ENCODE measurements at regions not wholly inside any gene's neighbourhood (a gene's known extent, or its start where the extent isn't known, plus 50 kb on each side); places are given as distances from the start of the nearest gene placed in this dataset.

DNA sequence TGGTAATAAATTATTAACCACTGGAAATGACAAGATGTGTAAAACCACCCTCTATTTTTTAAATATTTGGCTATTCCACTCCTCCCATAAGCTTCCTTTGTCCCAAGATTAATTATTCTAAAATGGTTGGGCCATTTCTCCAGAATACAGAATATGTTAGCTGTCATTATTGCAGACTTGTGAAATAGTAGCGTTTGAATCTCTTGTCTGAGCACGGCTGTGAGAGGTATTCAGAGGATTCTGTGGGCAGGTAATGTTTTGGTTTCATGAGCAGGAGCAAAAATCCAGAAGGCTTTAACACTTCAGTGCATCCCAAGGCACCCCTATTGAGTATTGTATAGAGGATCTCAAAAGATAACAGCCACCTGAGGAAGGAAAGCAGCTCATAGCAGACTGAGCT, 256.0 kb downstream of the UQCRFS1 start:
- no peak for DNase-seq
- no peaks in the 10 kb centered on the region for H3K27me3 ChIP-seq
- TF ChIP-seq POLR2A (IDR thresholded peaks at IDR 0.05) (no peak), POLR2AphosphoS5 (IDR thresholded peaks at IDR 0.05) (no peak), EP300 (IDR thresholded peaks at IDR 0.05) (no peak)
- TF ChIP-seq, protein P1, sequence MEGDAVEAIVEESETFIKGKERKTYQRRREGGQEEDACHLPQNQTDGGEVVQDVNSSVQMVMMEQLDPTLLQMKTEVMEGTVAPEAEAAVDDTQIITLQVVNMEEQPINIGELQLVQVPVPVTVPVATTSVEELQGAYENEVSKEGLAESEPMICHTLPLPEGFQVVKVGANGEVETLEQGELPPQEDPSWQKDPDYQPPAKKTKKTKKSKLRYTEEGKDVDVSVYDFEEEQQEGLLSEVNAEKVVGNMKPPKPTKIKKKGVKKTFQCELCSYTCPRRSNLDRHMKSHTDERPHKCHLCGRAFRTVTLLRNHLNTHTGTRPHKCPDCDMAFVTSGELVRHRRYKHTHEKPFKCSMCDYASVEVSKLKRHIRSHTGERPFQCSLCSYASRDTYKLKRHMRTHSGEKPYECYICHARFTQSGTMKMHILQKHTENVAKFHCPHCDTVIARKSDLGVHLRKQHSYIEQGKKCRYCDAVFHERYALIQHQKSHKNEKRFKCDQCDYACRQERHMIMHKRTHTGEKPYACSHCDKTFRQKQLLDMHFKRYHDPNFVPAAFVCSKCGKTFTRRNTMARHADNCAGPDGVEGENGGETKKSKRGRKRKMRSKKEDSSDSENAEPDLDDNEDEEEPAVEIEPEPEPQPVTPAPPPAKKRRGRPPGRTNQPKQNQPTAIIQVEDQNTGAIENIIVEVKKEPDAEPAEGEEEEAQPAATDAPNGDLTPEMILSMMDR (IDR thresholded peaks at IDR 0.05) = no peak
- no peak overlapping the region for H3K27ac ChIP-seq
- WGBS, 2 donors = 80 to 84% methylated on average over 2 of the region's 2 CpGs
- no peaks in the 10 kb centered on the region for H3K36me3 ChIP-seq
- H3K9me3 ChIP-seq = no peaks in the 10 kb centered on the region
- H3K4me1 ChIP-seq = peaks cover 0 to 14% (median 0%) of the 10 kb centered on the region in 4 donors
- H3K4me3 ChIP-seq = no peak overlapping the region
- intact Hi-C loops (cut with DNase I) = no loop called here

DNA sequence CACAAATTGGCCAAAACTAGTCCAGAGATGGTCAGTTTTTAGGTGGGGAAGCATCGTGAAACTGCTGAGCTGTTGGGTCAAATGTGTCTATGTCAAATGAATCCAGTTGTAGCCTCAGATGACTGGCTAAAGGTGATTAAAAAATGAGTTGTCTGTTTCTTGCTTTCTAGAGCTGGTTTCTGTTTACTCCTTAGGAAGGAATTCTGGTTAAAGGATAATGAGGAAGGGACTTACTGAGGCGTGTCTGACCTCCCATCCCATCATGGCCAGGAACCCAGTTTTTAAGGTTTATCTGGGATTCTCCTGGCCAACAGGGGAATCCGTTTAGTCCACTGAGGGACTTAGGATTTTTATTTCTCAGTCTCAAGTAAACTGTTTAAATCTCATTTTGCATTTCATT, 256.5 kb downstream of the UQCRFS1 start:
- no peaks in the 10 kb centered on the region for H3K36me3 ChIP-seq
- H3K27me3 ChIP-seq = no peaks in the 10 kb centered on the region
- 47 to 70% methylated on average over 3 of the region's 3 CpGs for WGBS, 2 donors
- TF ChIP-seq POLR2A (IDR thresholded peaks at IDR 0.05) = no peak
- TF ChIP-seq EP300 (IDR thresholded peaks at IDR 0.05) = no peak
- TF ChIP-seq POLR2AphosphoS5 (IDR thresholded peaks at IDR 0.05) = no peak
- TF ChIP-seq, protein P1 (IDR thresholded peaks at IDR 0.05) = no peak
- no peak overlapping the region for H3K4me3 ChIP-seq
- DNase-seq = no peak
- H3K27ac ChIP-seq = no peak overlapping the region
- peaks cover 0 to 9% (median 0%) of the 10 kb centered on the region in 4 donors for H3K4me1 ChIP-seq
- H3K9me3 ChIP-seq = no peaks in the 10 kb centered on the region
- intact Hi-C loops (cut with DNase I) = no loop called here

DNA sequence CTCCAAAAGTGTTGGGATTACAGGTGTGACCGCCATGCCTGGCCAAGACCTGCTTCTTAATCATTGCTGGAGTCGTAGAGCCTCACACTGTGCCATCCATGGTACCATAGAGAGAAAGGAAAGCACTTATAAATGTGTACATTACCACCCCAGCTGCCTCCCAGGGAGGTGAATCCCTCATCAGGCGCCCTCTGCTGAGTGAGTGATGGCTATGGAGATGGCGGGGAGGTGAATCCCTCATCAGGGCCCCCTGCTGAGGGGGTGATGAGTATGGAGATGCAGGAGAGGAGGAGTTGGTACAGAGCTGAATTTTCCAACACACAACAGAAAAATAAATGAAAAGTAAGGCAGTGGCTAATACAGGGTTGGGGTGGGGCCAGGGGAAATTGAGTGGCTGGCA, 263.4 kb downstream of the UQCRFS1 start:
- Histone ChIP-seq H3K4me1 (no peaks in the 10 kb centered on the region), H3K9me3 (no peaks in the 10 kb centered on the region), H3K27ac (no peak overlapping the region), H3K27me3 (peaks cover 0 to 3% (median 0%) of the 10 kb centered on the region in 3 donors), H3K36me3 (no peaks in the 10 kb centered on the region), H3K4me3 (no peak overlapping the region)
- intact Hi-C loops (cut with DNase I) = no loop called here
- TF ChIP-seq, protein P1 (IDR thresholded peaks at IDR 0.05) = no peak
- TF ChIP-seq POLR2A (IDR thresholded peaks at IDR 0.05) (no peak), EP300 (IDR thresholded peaks at IDR 0.05) (no peak)
- DNase-seq = no peak
- 66 to 79% methylated on average over 4 of the region's 4 CpGs for whole genome bisulfite sequencing, 2 donors

DNA sequence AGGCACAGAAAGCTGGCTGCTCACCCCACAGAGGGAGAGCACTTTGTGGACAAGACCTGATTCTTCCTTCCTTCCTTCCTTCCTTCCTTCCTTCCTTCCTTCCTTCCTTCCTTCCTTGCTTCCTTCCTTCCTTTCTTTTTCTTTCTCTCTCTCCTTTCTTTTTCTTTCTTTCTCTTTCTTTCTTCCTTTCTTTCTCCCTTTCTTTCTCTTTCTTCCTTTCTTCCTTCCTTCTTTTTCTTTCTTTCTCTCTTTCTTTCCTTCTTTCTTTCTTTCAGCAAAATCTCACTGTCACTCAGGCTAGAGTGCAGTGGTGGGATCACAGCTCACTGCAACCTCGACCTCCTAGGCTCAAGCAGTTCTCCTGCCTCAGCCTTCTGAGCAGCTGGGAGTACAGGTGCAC, 263.9 kb downstream of the UQCRFS1 start:
- peaks cover 0 to 3% (median 0%) of the 10 kb centered on the region in 3 donors for H3K27me3 ChIP-seq
- no peak for TF ChIP-seq POLR2A (IDR thresholded peaks at IDR 0.05)
- TF ChIP-seq, protein P1 (IDR thresholded peaks at IDR 0.05) = no peak
- no peak for TF ChIP-seq EP300 (IDR thresholded peaks at IDR 0.05)
- no peak for TF ChIP-seq POLR2AphosphoS5 (IDR thresholded peaks at IDR 0.05)
- no peak overlapping the region for H3K4me3 ChIP-seq
- H3K4me1 ChIP-seq = no peaks in the 10 kb centered on the region
- 18 to 61% methylated on average over 1 of the region's 1 CpG for WGBS, 2 donors
- no peaks in the 10 kb centered on the region for H3K36me3 ChIP-seq
- no peaks in the 10 kb centered on the region for H3K9me3 ChIP-seq
- no peak for DNase-seq
- no peak overlapping the region for H3K27ac ChIP-seq
- intact Hi-C loops (cut with DNase I) = no loop called here

DNA sequence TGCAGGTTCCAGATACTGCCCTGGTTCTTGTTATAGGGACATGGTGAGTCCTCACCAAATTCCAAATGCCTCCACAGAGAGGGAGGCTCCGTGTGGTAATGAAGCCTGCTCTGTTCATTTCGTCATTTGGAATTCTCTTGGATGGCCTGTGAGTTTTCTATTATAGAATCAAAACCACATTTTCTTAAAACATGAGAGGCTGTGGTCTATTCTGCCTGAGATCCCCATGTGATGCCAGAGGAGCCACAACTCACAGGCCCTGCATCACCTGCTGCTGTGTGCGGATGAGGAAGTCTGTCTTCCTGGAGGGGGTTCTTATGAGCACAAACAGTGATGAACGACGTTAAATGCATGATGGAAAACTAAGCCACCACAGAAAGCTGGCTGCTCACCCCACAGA, 264.4 kb downstream of the UQCRFS1 start:
- no peak for DNase-seq
- WGBS, 2 donors = 59 to 74% methylated on average over 5 of the region's 5 CpGs
- no peaks in the 10 kb centered on the region for H3K9me3 ChIP-seq
- no peak overlapping the region for H3K27ac ChIP-seq
- TF ChIP-seq, protein P1 (IDR thresholded peaks at IDR 0.05) = no peak
- TF ChIP-seq EP300 (IDR thresholded peaks at IDR 0.05) (no peak), POLR2A (IDR thresholded peaks at IDR 0.05) (no peak), POLR2AphosphoS5 (IDR thresholded peaks at IDR 0.05) (no peak)
- H3K36me3 ChIP-seq = no peaks in the 10 kb centered on the region
- peaks cover 0 to 3% (median 0%) of the 10 kb centered on the region in 3 donors for H3K27me3 ChIP-seq
- H3K4me3 ChIP-seq = no peak overlapping the region
- intact Hi-C loops (cut with DNase I) = no loop called here
- no peaks in the 10 kb centered on the region for H3K4me1 ChIP-seq

Data from sigmoid colon (tissue), 6 donors.